B cell (primary cell): ENCODE measurements at regions not wholly inside any gene's neighbourhood (a gene's known extent, or its start where the extent isn't known, plus 50 kb on each side); places are given as distances from the start of the nearest gene placed in this dataset.

ENCODE experiments used
- ATAC-seq: fragments of 200-7000 bp; cut with Tn5 transposase; one replicate; pipeline ENCODE4 v1.10.0; 2021; ENCODE audit warnings: low read depth, mild to moderate bottlenecking, moderate number of reproducible peaks, moderate library complexity
- CTCF ChIA-PET: fragments of 350-600 bp; sonication (Branson Sonifier 250); formaldehyde crosslinking; loops from one replicate; lab custom pipeline; 2021; ENCODE audit warnings: antibody characterized with exemption, inconsistent platforms; lab: Charles Lee
- POLR2A ChIA-PET: fragments of 350-600 bp; sonication (Branson Sonifier 250); formaldehyde crosslinking; loops from one replicate; lab custom pipeline; 2021; ENCODE audit warnings: antibody characterized with exemption; lab: Charles Lee
- DNase-seq: peaks from one replicate; pipeline ENCODE4 v3.0.0; 2013
- H2AFZ ChIP-seq: 2 replicates; pipeline ENCODE4 v1.6.1; 2012; ENCODE audit warnings: mild to moderate bottlenecking, low read depth, low read length; ENCODE audit not compliant: insufficient read depth, poor library complexity, severe bottlenecking
- H3K27ac ChIP-seq, 2 donors: 1 replicate in 1 of 2; 2 replicates in 1 of 2; pipeline ENCODE4 v1.5.1; 2012 to 2013; ENCODE audit warnings: low read length in 2 of 2, mild to moderate bottlenecking in 2 of 2, moderate library complexity in 1 of 2
- H3K27me3 ChIP-seq, 4 experiments: fragments of 200-600 bp in 1 of 4; sonication (generic) in 1 of 4; replicated peaks in 1 of 4; 1 replicate in 2 of 4; 2 replicates in 2 of 4; pipeline versions ENCODE4 v1.6.1 to v1.7.0; 2013 to 2016; ENCODE audit warnings: low read length in 3 of 4, mild to moderate bottlenecking in 2 of 4, mixed read lengths in 1 of 4, moderate library complexity in 1 of 4; ENCODE audit not compliant: insufficient read depth in 4 of 4, control insufficient read depth in 3 of 4; ENCODE audit errors: control extremely low read depth in 1 of 4
- H3K36me3 ChIP-seq, 2 experiments: replicated peaks in 1 of 2; 1 replicate in 1 of 2; 2 replicates in 1 of 2; pipeline versions ENCODE4 v1.6.1 to v1.7.1; 2013; ENCODE audit warnings: low read length in 1 of 2; ENCODE audit not compliant: insufficient read depth in 2 of 2, control insufficient read depth in 1 of 2; ENCODE audit errors: control extremely low read depth in 1 of 2, extremely low read depth in 1 of 2
- H3K4me1 ChIP-seq, 2 donors: fragments of 200-600 bp in 1 of 2; sonication (generic) in 1 of 2; 1 replicate in 1 of 2; 2 replicates in 1 of 2; pipeline versions ENCODE4 v1.5.1 to v1.6.1; 2013 to 2017; ENCODE audit warnings: low read length in 2 of 2; ENCODE audit not compliant: control insufficient read depth in 2 of 2, insufficient read depth in 2 of 2
- H3K4me2 ChIP-seq: replicated peaks from 2 replicates; pipeline ENCODE3; 2012; ENCODE audit warnings: mild to moderate bottlenecking, low read depth, low read length; ENCODE audit not compliant: poor library complexity, severe bottlenecking
- H3K4me3 ChIP-seq, 5 experiments: fragments of 200-600 bp in 1 of 5; sonication (generic) in 1 of 5; 1 replicate in 3 of 5; 2 replicates in 2 of 5; pipeline versions ENCODE4 v1.5.1 to v1.7.0; 2011 to 2016; ENCODE audit warnings: low read length in 4 of 5, mild to moderate bottlenecking in 4 of 5, low read depth in 2 of 5, control low read depth in 1 of 5, moderate library complexity in 1 of 5; ENCODE audit not compliant: insufficient read depth in 1 of 5; ENCODE audit errors: control extremely low read depth in 1 of 5, extremely low read depth in 1 of 5
- H3K79me2 ChIP-seq: fragments of 200-600 bp; sonication (generic); one replicate; pipeline ENCODE4 v1.6.0; 2016; ENCODE audit warnings: low read length; ENCODE audit not compliant: control insufficient read depth, insufficient read depth
- H3K9ac ChIP-seq: fragments of 200-600 bp; sonication (generic); 2 replicates; pipeline ENCODE4 v1.6.1; 2017; ENCODE audit warnings: mild to moderate bottlenecking, low read length, moderate library complexity
- H3K9me3 ChIP-seq, 3 donors: one replicate each; pipeline versions ENCODE4 v1.6.1 to v1.7.1; 2013; ENCODE audit warnings: low read length in 2 of 3; ENCODE audit not compliant: control insufficient read depth in 2 of 3, insufficient read depth in 1 of 3; ENCODE audit errors: control extremely low read depth in 1 of 3
- H4K20me1 ChIP-seq: 2 replicates; pipeline ENCODE4 v1.6.0; 2012; ENCODE audit warnings: mild to moderate bottlenecking, low read length; ENCODE audit not compliant: insufficient read depth, control insufficient read depth, poor library complexity, severe bottlenecking
- H3K27ac Mint-ChIP-seq: one replicate; pipeline ENCODE4 v1.8.0; 2021; ENCODE audit warnings: mixed read lengths
- H3K27me3 Mint-ChIP-seq: one replicate; pipeline ENCODE4 v1.8.0; 2021; ENCODE audit warnings: mixed read lengths
- H3K4me1 Mint-ChIP-seq: one replicate; pipeline ENCODE4 v1.8.0; 2021; ENCODE audit warnings: mixed read lengths
- H3K4me3 Mint-ChIP-seq: one replicate; pipeline ENCODE4 v1.8.0; 2021; ENCODE audit warnings: mixed read lengths
- H3K9me3 Mint-ChIP-seq: one replicate; pipeline ENCODE4 v1.8.0; 2022; ENCODE audit warnings: mixed read lengths; ENCODE audit not compliant: insufficient read depth
- CTCF ChIP-seq: fragments of 200-600 bp; IDR thresholded peaks from one replicate; pipeline ENCODE4 v1.8.0; 2022; ENCODE audit warnings: antibody characterized with exemption, mild to moderate bottlenecking
- EZH2 ChIP-seq: IDR thresholded peaks from 2 replicates; pipeline ENCODE4 v1.6.1; 2012; ENCODE audit warnings: borderline replicate concordance, low read depth, mild to moderate bottlenecking, moderate library complexity, low read length; ENCODE audit not compliant: insufficient read depth, poor library complexity, severe bottlenecking
- WGBS: methylation state at CpG from one replicate; pipeline ENCODE4 v1.1.5; 2013; ENCODE audit warnings: missing lambda C conversion rate; ENCODE audit not compliant: insufficient coverage; 5-methylcytosine and 5-hydroxymethylcytosine counted together
- intact Hi-C: fragments of 100-400 bp; cut with micrococcal nuclease; formaldehyde crosslinking; loops from one replicate; pipeline ENCODE4 v1.10.0; 2022

DNA sequence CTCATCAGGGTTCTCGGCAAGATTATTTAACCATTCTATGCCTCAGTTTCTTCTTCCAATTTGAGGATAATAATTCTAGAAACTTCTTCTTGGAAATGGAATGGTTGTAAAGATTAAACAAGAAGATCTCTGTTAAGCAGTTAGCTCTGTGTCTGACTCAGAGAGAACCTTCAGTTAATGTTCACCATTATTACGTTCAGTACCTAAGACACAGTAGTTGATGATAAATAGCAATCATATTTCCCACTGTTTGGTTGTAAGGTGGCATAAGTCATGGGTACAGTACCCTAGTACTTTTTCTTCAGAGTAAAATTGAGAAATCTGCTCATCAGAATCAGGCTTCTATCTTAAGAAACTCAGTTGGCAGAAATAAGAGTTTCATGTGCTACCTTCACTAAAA lies 366.5 kb upstream of the BOD1L1 start:
- ATAC-seq = no peak
- H3K9me3 ChIP-seq = no peaks in the 10 kb centered on the region
- POLR2A ChIA-PET = interaction anchor here (0.7 kb wide), 1 partner anchor 716 kb away, joined by 3 read pairs; no protein-coding TSS in a partner anchor

GRCh38 chr4:13998850-13999445 lies 371.4 kb upstream of the BOD1L1 start:
- POLR2A ChIA-PET = no interaction called here
- intact Hi-C loops = no loop called here
- H3K36me3 ChIP-seq = no peaks in the 10 kb centered on the region
- H3K79me2 ChIP-seq = no peaks in the 10 kb centered on the region
- TF ChIP-seq EZH2 = no peak
- no peak for TF ChIP-seq CTCF
- H4K20me1 ChIP-seq = no peaks in the 10 kb centered on the region
- H3K27ac ChIP-seq = no peak overlapping the region
- no peak overlapping the region for H3K4me3 ChIP-seq
- H3K27me3 ChIP-seq = no peaks in the 10 kb centered on the region
- CTCF ChIA-PET = no interaction called here
- H3K4me2 ChIP-seq = no peak overlapping the region
- H3K27ac Mint-ChIP-seq = no peak overlapping the region
- WGBS = 100% methylated on average over 1 of the region's 3 CpGs
- no peak overlapping the region for H3K4me3 Mint-ChIP-seq
- no peak overlapping the region for H3K9ac ChIP-seq
- peaks cover 0 to 13% (median 11%) of the 10 kb centered on the region in 3 donors for H3K9me3 ChIP-seq
- peaks cover 9% of the 10 kb centered on the region for H3K9me3 Mint-ChIP-seq
- H2AFZ ChIP-seq = no peak overlapping the region
- peaks cover under 1% of the 10 kb centered on the region for H3K27me3 Mint-ChIP-seq
- DNase-seq (no peak), ATAC-seq (no peak)
- no peaks in the 10 kb centered on the region for H3K4me1 ChIP-seq
- H3K4me1 Mint-ChIP-seq = no peaks in the 10 kb centered on the region

More for the DNA sequence above, 366.5 kb upstream of the BOD1L1 start:
- no CpG with 5 or more reads among the region's 2 CpGs for WGBS
- H3K4me3 ChIP-seq = no peak overlapping the region
- H3K9ac ChIP-seq = no peak overlapping the region
- no peak overlapping the region for H3K4me3 Mint-ChIP-seq
- intact Hi-C loops = no loop called here
- H3K79me2 ChIP-seq = no peaks in the 10 kb centered on the region
- H3K27ac Mint-ChIP-seq = no peak overlapping the region
- no peaks in the 10 kb centered on the region for H3K36me3 ChIP-seq
- H2AFZ ChIP-seq = no peak overlapping the region
- TF ChIP-seq CTCF (no peak), EZH2 (no peak)
- H3K4me2 ChIP-seq = no peak overlapping the region
- H3K4me1 Mint-ChIP-seq = no peaks in the 10 kb centered on the region
- CTCF ChIA-PET = no interaction called here
- H3K27me3 Mint-ChIP-seq = peaks cover 5% of the 10 kb centered on the region
- no peak for DNase-seq
- H3K4me1 ChIP-seq = no peaks in the 10 kb centered on the region
- no peak overlapping the region for H3K27ac ChIP-seq
- H3K9me3 Mint-ChIP-seq = no peaks in the 10 kb centered on the region
- no peaks in the 10 kb centered on the region for H4K20me1 ChIP-seq
- H3K27me3 ChIP-seq = no peaks in the 10 kb centered on the region
